Vagina (tissue), 2 donors: ENCODE measurements at regions not wholly inside any gene's neighbourhood (a gene's known extent, or its start where the extent isn't known, plus 50 kb on each side); places are given as distances from the start of the nearest gene placed in this dataset.

Experiments used
- POLR2A ChIP-seq, 2 donors: fragments of 450-650 bp; IDR thresholded peaks; one replicate each; pipeline ENCODE4 v1.6.1; 2017; ENCODE audit warnings: antibody characterized with exemption in 2 of 2, mild to moderate bottlenecking in 2 of 2, moderate library complexity in 2 of 2
- POLR2AphosphoS5 ChIP-seq, 2 donors: sonication (generic); formaldehyde crosslinking; IDR thresholded peaks; one replicate each; pipeline ENCODE4 v1.9.0; 2017; ENCODE audit warnings: antibody characterized with exemption in 2 of 2, mild to moderate bottlenecking in 2 of 2, low read depth in 1 of 2; ENCODE audit not compliant: insufficient read depth in 1 of 2
- TF ChIP-seq, protein P1 (sequence below), 3 experiments: fragments of 450-650 bp in 2 of 3; fragments of 200-600 bp in 1 of 3; sonication (generic) in 1 of 3; IDR thresholded peaks; one replicate each; pipeline ENCODE4 v1.5.1; 2017 to 2019; ENCODE audit warnings: antibody characterized with exemption in 3 of 3, mild to moderate bottlenecking in 2 of 3, moderate library complexity in 2 of 3

- TF ChIP-seq, protein P1, sequence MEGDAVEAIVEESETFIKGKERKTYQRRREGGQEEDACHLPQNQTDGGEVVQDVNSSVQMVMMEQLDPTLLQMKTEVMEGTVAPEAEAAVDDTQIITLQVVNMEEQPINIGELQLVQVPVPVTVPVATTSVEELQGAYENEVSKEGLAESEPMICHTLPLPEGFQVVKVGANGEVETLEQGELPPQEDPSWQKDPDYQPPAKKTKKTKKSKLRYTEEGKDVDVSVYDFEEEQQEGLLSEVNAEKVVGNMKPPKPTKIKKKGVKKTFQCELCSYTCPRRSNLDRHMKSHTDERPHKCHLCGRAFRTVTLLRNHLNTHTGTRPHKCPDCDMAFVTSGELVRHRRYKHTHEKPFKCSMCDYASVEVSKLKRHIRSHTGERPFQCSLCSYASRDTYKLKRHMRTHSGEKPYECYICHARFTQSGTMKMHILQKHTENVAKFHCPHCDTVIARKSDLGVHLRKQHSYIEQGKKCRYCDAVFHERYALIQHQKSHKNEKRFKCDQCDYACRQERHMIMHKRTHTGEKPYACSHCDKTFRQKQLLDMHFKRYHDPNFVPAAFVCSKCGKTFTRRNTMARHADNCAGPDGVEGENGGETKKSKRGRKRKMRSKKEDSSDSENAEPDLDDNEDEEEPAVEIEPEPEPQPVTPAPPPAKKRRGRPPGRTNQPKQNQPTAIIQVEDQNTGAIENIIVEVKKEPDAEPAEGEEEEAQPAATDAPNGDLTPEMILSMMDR (IDR thresholded peaks at IDR 0.05): no peak
- TF ChIP-seq POLR2AphosphoS5 (IDR thresholded peaks at IDR 0.05; ENCODE audit: insufficient read depth in 1 of 2, low read depth in 1 of 2): no peak
- no peak for TF ChIP-seq POLR2A (IDR thresholded peaks at IDR 0.05)
Measured at GRCh38 chr7:27459021-27459730, 203.5 kb downstream of the HIBADH start.
